Endothelial cell of umbilical vein (primary cell): ENCODE measurements at regions not wholly inside any gene's neighbourhood (a gene's known extent, or its start where the extent isn't known, plus 50 kb on each side); places are given as distances from the start of the nearest gene placed in this dataset.
"Not testable (repeated sequence)": the region's sequence is repeated elsewhere in the genome, so short reads cannot be mapped to it uniquely, and the experiment has no call there.

ENCODE experiments used
- EZH2 ChIP-seq: IDR thresholded peaks from 2 replicates; pipeline ENCODE4 v1.6.1; 2012; ENCODE audit warnings: borderline replicate concordance, low read depth, mild to moderate bottlenecking, moderate library complexity, low read length, inconsistent platforms; ENCODE audit not compliant: severe bottlenecking
- FOS ChIP-seq: IDR thresholded peaks from 2 replicates; pipeline ENCODE4 v1.6.1; 2011; ENCODE audit warnings: mild to moderate bottlenecking, low read length, moderate library complexity, borderline replicate concordance; ENCODE audit not compliant: insufficient read depth
- JUN ChIP-seq: IDR thresholded peaks from 2 replicates; pipeline ENCODE4 v1.6.1; 2011; ENCODE audit warnings: borderline replicate concordance, low read depth; ENCODE audit not compliant: insufficient read length, insufficient read depth
- MAX ChIP-seq: IDR thresholded peaks from 2 replicates; pipeline ENCODE4 v1.6.1; 2011; ENCODE audit not compliant: insufficient read depth, insufficient read length
- MYC ChIP-seq: IDR thresholded peaks from one replicate; pipeline ENCODE4 v1.6.1; 2011; ENCODE audit warnings: mild to moderate bottlenecking, low read depth, low read length
- POLR2A ChIP-seq: IDR thresholded peaks from 2 replicates; pipeline ENCODE4 v1.6.1; 2012; ENCODE audit warnings: low read depth, mild to moderate bottlenecking, control low read depth, low read length
- POLR2AphosphoS5 ChIP-seq: IDR thresholded peaks from 2 replicates; pipeline ENCODE4 v1.6.1; 2012; ENCODE audit warnings: low read depth, mild to moderate bottlenecking, control low read depth, low read length, moderate library complexity; ENCODE audit not compliant: insufficient read depth
- TF ChIP-seq, protein P1 (sequence below), 2 donors: IDR thresholded peaks; 1 replicate in 1 of 2; 2 replicates in 1 of 2; pipeline ENCODE4 v1.5.1; 2011; ENCODE audit warnings: low read length in 2 of 2, mild to moderate bottlenecking in 2 of 2, moderate library complexity in 2 of 2, control low read depth in 1 of 2, inconsistent platforms in 1 of 2, low read depth in 1 of 2; ENCODE audit not compliant: insufficient read depth in 1 of 2; ENCODE audit errors: extremely low read depth in 1 of 2

DNA sequence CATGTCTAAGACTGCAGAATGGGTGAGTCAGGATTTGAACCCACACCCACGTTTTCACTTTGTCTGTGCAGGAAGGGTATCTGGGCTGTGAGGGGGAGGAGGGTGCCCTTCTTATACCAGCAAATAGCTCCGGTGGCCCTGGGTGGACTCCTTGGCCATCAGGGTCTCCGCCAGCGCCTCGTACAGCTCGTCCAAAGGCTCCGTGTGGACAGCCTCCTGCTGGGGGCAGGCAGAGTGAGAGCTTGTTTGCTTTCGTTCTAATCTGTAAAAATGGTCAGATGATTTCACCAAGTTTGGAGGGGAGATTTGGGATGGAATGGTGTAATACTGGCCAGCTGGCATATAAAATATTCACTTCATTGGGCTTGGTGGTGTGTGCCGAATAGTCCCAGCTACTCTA, 111.7 kb upstream of the CCZ1B start:
- TF ChIP-seq POLR2A, EZH2, POLR2AphosphoS5, JUN, MAX, MYC, FOS: not testable (repeated sequence)
- TF ChIP-seq, protein P1, sequence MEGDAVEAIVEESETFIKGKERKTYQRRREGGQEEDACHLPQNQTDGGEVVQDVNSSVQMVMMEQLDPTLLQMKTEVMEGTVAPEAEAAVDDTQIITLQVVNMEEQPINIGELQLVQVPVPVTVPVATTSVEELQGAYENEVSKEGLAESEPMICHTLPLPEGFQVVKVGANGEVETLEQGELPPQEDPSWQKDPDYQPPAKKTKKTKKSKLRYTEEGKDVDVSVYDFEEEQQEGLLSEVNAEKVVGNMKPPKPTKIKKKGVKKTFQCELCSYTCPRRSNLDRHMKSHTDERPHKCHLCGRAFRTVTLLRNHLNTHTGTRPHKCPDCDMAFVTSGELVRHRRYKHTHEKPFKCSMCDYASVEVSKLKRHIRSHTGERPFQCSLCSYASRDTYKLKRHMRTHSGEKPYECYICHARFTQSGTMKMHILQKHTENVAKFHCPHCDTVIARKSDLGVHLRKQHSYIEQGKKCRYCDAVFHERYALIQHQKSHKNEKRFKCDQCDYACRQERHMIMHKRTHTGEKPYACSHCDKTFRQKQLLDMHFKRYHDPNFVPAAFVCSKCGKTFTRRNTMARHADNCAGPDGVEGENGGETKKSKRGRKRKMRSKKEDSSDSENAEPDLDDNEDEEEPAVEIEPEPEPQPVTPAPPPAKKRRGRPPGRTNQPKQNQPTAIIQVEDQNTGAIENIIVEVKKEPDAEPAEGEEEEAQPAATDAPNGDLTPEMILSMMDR (IDR thresholded peaks at IDR 0.05; ENCODE audit: extremely low read depth in 1 of 2, insufficient read depth in 1 of 2, low read depth in 1 of 2, low read length in 2 of 2) = not testable (repeated sequence)
